ENCODE measurements at regions not wholly inside any gene's neighbourhood (a gene's known extent, or its start where the extent isn't known, plus 50 kb on each side); places are given as distances from the start of the nearest gene placed in this dataset.

DNA sequence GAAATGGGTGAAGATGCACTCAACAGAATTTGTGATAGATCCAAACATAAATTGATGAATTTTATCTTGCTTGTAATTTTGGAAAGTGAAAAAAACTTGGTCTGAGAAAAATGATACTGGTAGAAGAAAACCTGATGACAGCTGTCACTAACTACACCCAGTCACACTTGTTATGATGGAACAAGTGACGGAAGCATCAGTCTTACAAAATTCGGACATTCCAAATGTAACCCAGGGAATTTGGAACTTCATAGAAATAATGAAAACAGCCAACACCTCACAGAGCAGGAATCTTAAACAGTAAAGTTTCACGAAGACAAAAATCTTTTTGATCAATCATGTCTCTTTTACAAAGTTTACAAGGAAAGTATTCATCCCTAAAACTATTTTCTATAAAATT lies 123.9 kb downstream of the RIN2 start:
- DNase-seq (ENCODE audit: low read depth, low spot score) = no peak
- in situ Hi-C loops (cut with HindIII; ENCODE audit: low pct_unique_long_range_greater_than_20kb, low sequenced_read_pairs) = no loop called here

DNA sequence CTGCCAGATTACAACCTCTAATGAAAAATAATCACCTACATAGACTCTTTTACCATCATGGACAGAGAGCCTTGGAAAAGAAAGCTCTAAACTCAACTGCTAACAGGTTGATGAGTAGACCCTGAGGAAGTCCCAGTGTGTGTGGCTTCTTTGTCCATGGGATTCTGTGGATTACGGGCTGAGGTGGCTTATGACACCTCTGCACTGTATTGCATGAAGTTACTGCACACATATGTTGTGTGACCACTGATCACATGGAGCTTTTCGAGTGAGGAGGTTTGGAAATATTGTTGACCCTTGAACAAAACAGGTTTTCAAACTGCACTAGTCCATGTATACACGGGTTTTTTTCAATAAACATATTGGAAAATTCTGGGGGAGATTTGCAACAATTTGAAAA lies 124.4 kb downstream of the RIN2 start:
- DNase-seq (ENCODE audit: low read depth, low spot score) = no peak
- in situ Hi-C loops (cut with HindIII; ENCODE audit: low pct_unique_long_range_greater_than_20kb, low sequenced_read_pairs) = no loop called here

- no peak for DNase-seq (ENCODE audit: low read depth, low spot score)
- in situ Hi-C loops (cut with HindIII; ENCODE audit: low pct_unique_long_range_greater_than_20kb, low sequenced_read_pairs) = no loop called here
These were observed 125.4 kb downstream of the RIN2 start for GRCh38 chr20:19883501-19883900.

- DNase-seq (ENCODE audit: low read depth, low spot score) = no peak
- in situ Hi-C loops (cut with HindIII; ENCODE audit: low pct_unique_long_range_greater_than_20kb, low sequenced_read_pairs) = no loop called here
These were observed 127.5 kb downstream of the RIN2 start for GRCh38 chr20:19885594-19885938.

DNA sequence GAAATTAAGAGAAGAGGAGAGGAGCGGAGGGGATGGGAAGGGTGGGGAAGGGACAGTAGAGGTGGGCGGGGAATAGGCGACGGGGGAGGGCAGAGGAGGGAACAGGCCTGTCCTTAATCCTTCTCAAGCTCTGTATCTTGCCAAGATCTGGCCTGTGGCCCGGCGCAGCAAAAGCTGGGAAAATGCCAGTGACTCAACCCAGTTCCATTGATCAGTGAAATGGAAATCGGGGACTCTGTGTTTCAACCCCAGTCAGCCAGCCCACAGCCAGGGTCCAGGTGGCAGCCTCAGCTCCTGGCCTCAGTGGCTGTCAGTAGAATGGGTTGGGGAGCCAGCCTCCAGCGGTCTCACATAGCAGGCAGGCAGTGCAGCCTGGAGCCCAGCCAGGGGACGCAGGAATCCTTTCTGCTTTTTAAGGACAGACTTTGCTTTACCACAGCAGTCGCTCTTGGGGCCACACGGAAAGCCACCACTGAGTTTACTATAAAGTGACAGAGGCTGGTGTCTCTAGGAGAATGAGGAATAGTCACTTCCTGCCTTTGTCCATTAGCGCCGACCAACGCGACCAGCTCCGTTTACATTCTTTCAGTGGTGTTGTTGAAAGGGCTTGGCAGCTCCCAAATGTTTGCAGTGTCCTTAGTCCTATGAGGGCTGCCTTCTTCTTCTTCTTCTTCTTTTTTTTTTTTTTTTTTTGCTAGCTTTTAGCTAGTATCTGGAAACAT lies 128.0 kb downstream of the RIN2 start:
- no peak for DNase-seq (ENCODE audit: low read depth, low spot score)
- in situ Hi-C loops (cut with HindIII; ENCODE audit: low pct_unique_long_range_greater_than_20kb, low sequenced_read_pairs) = no loop called here

- in situ Hi-C loops (cut with HindIII; ENCODE audit: low pct_unique_long_range_greater_than_20kb, low sequenced_read_pairs) = no loop called here
- DNase-seq (ENCODE audit: low read depth, low spot score) = no peak
These were observed 128.7 kb downstream of the RIN2 start for GRCh38 chr20:19886661-19887288.

DNA sequence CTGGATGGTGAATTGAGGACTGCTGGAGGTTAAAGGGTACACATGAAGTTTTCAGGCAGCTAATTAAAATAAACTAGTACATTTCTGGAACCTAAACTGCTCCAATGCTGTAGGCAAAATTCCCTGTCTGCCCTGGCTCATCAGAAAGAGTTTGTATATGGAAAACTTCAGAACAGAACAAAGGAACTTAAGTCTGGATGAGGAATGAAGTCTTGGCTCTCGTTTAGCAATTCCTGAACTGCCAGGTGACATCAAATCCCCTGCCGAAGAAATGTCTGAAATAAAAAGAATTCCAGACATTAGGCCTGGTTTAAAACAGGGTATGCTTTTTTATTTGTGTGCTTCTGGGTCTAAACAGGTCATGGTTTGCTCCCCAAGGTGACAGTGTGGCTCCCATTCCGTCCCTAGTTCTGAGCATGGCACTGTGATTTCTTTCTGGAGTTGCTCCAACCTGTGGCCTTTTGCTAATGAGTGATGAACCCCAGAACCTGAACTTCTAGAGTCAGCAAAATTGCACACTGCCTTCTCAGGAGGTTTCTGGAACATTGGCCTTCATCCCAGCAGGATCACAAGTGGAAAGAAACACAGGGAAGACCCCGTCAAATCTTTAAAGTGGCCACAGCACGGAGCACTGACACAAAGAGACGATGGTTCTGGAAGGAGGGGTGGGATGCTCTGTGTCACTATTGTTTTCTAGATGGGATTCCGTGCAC lies 129.4 kb upstream of the NAA20 start:
- no peak for DNase-seq (ENCODE audit: low read depth, low spot score)
- in situ Hi-C loops (cut with HindIII; ENCODE audit: low pct_unique_long_range_greater_than_20kb, low sequenced_read_pairs) = no loop called here

DNA sequence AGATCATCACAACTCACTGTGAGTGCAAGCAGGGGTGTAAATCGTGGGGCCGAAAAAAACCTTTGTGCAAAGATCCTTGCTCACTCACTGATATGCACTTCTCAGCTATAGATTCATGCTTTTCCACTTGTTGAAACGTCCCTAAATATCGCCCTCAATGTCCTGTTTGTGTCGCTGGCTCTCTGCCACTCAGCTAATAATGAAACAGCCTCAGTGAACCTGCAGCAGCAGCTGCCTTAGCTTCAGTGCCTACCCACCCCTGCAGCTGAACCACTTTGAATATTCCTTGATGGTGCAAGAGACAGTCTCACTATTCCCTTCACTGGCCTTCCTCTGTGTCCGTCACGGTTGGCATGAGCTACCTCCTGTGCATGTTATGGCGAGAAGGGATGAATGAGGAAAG lies 128.9 kb upstream of the NAA20 start:
- no peak for DNase-seq (ENCODE audit: low read depth, low spot score)
- in situ Hi-C loops (cut with HindIII; ENCODE audit: low pct_unique_long_range_greater_than_20kb, low sequenced_read_pairs) = no loop called here

- DNase-seq (ENCODE audit: low read depth, low spot score) = no peak
- in situ Hi-C loops (cut with HindIII; ENCODE audit: low pct_unique_long_range_greater_than_20kb, low sequenced_read_pairs) = no loop called here
These were observed 127.9 kb upstream of the NAA20 start for GRCh38 chr20:19889011-19889953.

DNA sequence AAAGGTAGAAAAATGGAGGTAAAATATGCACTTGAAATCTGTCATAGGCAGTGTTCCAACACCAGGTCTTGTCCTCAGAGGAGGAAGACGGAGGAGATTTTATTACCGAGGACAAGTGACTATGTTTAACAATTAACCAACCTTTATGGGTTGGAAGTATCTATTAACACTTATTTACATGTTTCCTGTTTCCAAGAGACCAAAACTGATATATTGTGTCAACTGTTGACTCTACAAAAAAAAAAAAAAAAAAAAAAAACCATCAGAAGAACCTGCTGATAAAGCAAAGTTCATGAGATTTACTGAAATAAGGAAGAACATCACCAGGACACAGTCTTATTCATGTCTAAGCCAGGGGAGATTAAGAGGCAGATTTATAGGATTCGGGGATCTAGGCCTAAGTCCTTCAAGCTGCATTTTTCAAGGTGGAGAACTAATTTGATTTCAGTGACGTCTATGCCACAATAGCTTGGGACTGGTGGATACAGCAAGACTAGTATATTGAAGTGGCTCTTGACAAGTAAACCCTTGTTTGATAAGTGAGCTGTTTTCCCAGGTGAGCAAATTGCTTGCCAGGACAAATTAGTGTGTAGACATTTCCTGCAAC lies 126.6 kb upstream of the NAA20 start:
- no peak for DNase-seq (ENCODE audit: low read depth, low spot score)
- in situ Hi-C loops (cut with HindIII; ENCODE audit: low pct_unique_long_range_greater_than_20kb, low sequenced_read_pairs) = no loop called here

DNA sequence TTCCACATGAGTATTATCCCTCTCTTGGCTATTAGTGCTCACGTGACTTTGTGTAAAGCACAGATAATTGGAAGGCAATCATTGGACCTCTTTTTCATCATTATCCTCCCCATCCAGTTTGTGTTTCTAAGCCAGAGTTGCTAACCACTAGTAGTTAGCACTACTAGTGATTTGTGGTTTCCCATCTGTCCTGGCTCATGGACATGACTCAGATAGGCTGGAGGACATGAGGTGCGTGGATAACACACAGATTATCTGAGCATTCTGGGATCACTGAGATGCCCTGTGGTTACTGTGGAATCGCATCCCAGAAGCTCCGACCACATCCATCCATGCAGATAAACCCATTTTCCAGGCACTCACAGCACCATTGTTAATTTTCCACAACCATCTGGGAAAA lies 123.8 kb upstream of the NAA20 start:
- no peak for DNase-seq (ENCODE audit: low read depth, low spot score)

GRCh38 chr20:19895761-19896160 lies 121.4 kb upstream of the NAA20 start:
- in situ Hi-C loops (cut with HindIII; ENCODE audit: low pct_unique_long_range_greater_than_20kb, low sequenced_read_pairs) = no loop called here
- no peak for DNase-seq (ENCODE audit: low read depth, low spot score)

More for the DNA sequence above, 123.8 kb upstream of the NAA20 start:
- in situ Hi-C loops (cut with HindIII; ENCODE audit: low pct_unique_long_range_greater_than_20kb, low sequenced_read_pairs) = no loop called here

DNA sequence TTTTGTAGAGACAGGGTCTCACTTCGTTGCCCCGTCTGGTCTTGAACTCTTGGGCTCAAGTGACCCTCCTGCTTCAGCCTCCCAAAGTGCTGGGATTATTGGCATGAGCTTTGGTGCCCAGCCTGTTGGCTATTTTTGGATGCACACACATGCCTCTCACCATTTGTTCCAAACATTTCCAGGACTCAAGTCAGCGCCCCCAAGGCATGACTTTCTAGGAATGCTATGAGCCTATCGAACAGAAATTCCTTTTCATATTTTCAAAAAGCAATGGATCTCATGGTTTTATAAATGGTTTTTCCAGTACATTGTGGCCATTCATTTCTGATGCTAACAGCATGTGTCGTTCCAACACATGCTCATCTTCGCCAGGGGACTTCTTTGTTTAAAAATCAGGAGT lies 119.3 kb upstream of the NAA20 start:
- in situ Hi-C loops (cut with HindIII; ENCODE audit: low pct_unique_long_range_greater_than_20kb, low sequenced_read_pairs) = no loop called here
- peak; percentile 60 for DNase-seq (ENCODE audit: low read depth, low spot score)

- in situ Hi-C loops (cut with HindIII; ENCODE audit: low pct_unique_long_range_greater_than_20kb, low sequenced_read_pairs) = no loop called here
- no peak for DNase-seq (ENCODE audit: low read depth, low spot score)
These were observed 115.9 kb upstream of the NAA20 start for GRCh38 chr20:19901226-19901625.

GRCh38 chr20:19903168-19903811 lies 113.9 kb upstream of the NAA20 start:
- DNase-seq (ENCODE audit: low read depth, low spot score) = peak; percentile 59
- in situ Hi-C loops (cut with HindIII; ENCODE audit: low pct_unique_long_range_greater_than_20kb, low sequenced_read_pairs) = no loop called here

DNA sequence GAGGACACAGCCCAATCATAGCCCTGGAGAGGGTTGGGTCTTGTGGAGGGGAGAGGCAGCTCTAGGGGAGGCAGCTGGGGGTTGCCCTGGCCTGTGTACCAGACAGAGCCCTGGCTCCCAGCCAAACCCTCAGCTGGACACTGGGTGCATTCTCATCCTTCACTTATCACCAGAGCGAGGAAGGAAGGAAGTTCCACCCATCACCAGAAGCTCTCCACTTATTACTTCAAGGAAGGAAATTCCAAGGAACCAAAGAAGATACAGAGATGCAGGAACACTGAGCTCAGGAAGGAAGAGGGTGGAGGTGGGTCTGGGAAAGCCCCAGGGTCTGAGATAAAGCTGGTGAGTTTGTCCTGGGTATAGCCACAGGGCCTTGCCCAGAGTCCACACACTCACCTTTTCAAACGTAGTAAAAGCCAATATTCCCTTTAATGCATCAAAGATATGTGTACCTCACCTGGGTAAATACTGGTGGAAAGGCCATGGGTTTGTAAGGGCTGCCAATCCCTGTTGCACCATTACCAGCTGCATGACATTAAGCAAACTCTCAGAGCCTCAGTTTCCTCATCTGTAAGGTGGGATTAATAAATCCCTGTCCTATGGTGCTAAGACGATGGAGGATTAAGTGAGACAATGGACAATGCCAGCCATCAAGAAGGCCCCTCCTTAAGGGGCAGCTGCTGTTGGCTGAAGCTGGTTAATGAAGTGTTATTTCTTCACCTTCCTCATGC lies 109.7 kb upstream of the NAA20 start:
- DNase-seq (ENCODE audit: low read depth, low spot score) = no peak

DNA sequence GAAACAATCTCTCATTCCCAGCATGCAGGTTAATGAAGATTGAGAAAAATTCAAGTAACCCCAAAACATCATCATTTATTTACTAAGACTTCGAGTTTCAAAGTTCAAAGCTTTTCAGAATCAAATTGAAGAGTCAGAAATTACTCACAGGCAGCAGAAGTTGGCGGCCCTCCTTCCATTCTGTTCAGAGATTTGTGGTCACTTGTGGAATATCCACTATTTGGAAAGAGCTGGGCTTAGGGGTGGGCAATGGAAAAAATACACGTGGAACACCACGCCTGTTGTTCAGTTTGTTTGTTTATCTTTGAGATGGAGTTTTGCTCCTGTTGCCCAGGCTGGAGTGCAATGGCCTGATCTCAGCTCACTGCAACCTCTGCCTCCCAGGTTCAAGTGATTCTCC lies 108.6 kb upstream of the NAA20 start:
- in situ Hi-C loops (cut with HindIII; ENCODE audit: low pct_unique_long_range_greater_than_20kb, low sequenced_read_pairs) = no loop called here
- DNase-seq (ENCODE audit: low read depth, low spot score) = no peak

More for the DNA sequence above, 109.7 kb upstream of the NAA20 start:
- in situ Hi-C loops (cut with HindIII; ENCODE audit: low pct_unique_long_range_greater_than_20kb, low sequenced_read_pairs) = no loop called here
